ENCODE measurements at regions not wholly inside any gene's neighbourhood (a gene's known extent, or its start where the extent isn't known, plus 50 kb on each side); places are given as distances from the start of the nearest gene placed in this dataset.

GRCh38 chr9:107645464-107645833 is 155.9 kb upstream of the KLF4 start:
- Histone ChIP-seq H3K4me3 (ENCODE audit: low read length) (no peak overlapping the region), H3K9me3 (ENCODE audit: insufficient read depth, low read length) (no peaks in the 10 kb centered on the region), H3K79me2 (ENCODE audit: low read length) (no peaks in the 10 kb centered on the region), H3K27me3 (ENCODE audit: low read depth, low read length) (0 out of 2 replicates have a peak, but pooled peaks cover 3% of the 10 kb centered on the region), H3K4me2 (ENCODE audit: low read length) (no peak overlapping the region), H2AFZ (ENCODE audit: low read depth, low read length) (no peak overlapping the region), H3K9ac (ENCODE audit: low read length) (no peak overlapping the region), H3K27ac (ENCODE audit: low read length) (no peak overlapping the region), H3K4me1 (ENCODE audit: low read length) (no peaks in the 10 kb centered on the region), H4K20me1 (ENCODE audit: insufficient read depth, low read length) (no peaks in the 10 kb centered on the region), H3K36me3 (replicated peaks; ENCODE audit: low read depth, low read length) (no peaks in the 10 kb centered on the region)
- no peak for TF ChIP-seq EZH2phosphoT487 (IDR thresholded peaks at IDR 0.05; ENCODE audit: low read depth)
- TF ChIP-seq, protein P1, sequence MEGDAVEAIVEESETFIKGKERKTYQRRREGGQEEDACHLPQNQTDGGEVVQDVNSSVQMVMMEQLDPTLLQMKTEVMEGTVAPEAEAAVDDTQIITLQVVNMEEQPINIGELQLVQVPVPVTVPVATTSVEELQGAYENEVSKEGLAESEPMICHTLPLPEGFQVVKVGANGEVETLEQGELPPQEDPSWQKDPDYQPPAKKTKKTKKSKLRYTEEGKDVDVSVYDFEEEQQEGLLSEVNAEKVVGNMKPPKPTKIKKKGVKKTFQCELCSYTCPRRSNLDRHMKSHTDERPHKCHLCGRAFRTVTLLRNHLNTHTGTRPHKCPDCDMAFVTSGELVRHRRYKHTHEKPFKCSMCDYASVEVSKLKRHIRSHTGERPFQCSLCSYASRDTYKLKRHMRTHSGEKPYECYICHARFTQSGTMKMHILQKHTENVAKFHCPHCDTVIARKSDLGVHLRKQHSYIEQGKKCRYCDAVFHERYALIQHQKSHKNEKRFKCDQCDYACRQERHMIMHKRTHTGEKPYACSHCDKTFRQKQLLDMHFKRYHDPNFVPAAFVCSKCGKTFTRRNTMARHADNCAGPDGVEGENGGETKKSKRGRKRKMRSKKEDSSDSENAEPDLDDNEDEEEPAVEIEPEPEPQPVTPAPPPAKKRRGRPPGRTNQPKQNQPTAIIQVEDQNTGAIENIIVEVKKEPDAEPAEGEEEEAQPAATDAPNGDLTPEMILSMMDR (IDR thresholded peaks at IDR 0.05; ENCODE audit: low read depth, low read length), result no peak

GRCh38 chr9:107644733-107645463 is 155.3 kb upstream of the KLF4 start:
- H3K9ac ChIP-seq (ENCODE audit: low read length), result no peak overlapping the region
- no peak for TF ChIP-seq EZH2phosphoT487 (IDR thresholded peaks at IDR 0.05; ENCODE audit: low read depth)
- TF ChIP-seq, protein P1 (IDR thresholded peaks at IDR 0.05; ENCODE audit: low read depth, low read length), result no peak
- H3K36me3 ChIP-seq (replicated peaks; ENCODE audit: low read depth, low read length), result no peaks in the 10 kb centered on the region
- no peaks in the 10 kb centered on the region for H3K4me1 ChIP-seq (ENCODE audit: low read length)
- no peaks in the 10 kb centered on the region for H4K20me1 ChIP-seq (ENCODE audit: insufficient read depth, low read length)
- H3K4me2 ChIP-seq (ENCODE audit: low read length), result no peak overlapping the region
- H3K27me3 ChIP-seq (ENCODE audit: low read depth, low read length), result no peaks in the 10 kb centered on the region
- no peak overlapping the region for H3K27ac ChIP-seq (ENCODE audit: low read length)
- no peaks in the 10 kb centered on the region for H3K9me3 ChIP-seq (ENCODE audit: insufficient read depth, low read length)
- H3K79me2 ChIP-seq (ENCODE audit: low read length), result no peaks in the 10 kb centered on the region
- H3K4me3 ChIP-seq (ENCODE audit: low read length), result no peak overlapping the region
- H2AFZ ChIP-seq (ENCODE audit: low read depth, low read length), result no peak overlapping the region

DNA sequence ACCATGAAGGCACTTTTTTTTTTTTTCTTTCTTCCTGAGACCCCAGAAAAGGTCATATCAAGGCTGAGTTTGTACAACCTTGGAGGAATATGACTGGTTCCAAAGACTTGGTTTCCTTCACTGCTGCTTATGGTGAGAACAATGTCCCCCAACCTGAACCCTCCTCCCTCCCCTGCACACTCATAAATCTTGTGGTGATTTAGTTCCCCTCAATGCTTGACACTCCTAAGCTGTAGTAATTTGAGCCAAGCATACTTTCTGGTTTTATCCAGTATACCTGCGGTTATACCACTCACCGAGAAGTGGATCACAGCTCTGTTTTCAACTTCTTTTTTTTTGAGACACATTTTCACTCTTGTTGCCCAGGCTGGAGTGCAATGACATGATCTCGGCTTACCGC is 149.9 kb upstream of the KLF4 start:
- Histone ChIP-seq H3K79me2 (ENCODE audit: low read length) (no peaks in the 10 kb centered on the region), H3K27ac (ENCODE audit: low read length) (no peak overlapping the region), H3K4me1 (ENCODE audit: low read length) (no peaks in the 10 kb centered on the region), H3K9me3 (ENCODE audit: insufficient read depth, low read length) (no peaks in the 10 kb centered on the region), H3K4me2 (ENCODE audit: low read length) (no peak overlapping the region), H3K27me3 (ENCODE audit: low read depth, low read length) (no peaks in the 10 kb centered on the region), H3K36me3 (replicated peaks; ENCODE audit: low read depth, low read length) (no peaks in the 10 kb centered on the region), H3K4me3 (ENCODE audit: low read length) (no peak overlapping the region), H2AFZ (ENCODE audit: low read depth, low read length) (no peak overlapping the region), H3K9ac (ENCODE audit: low read length) (no peak overlapping the region), H4K20me1 (ENCODE audit: insufficient read depth, low read length) (no peaks in the 10 kb centered on the region)
- no peak for TF ChIP-seq EZH2phosphoT487 (IDR thresholded peaks at IDR 0.05; ENCODE audit: low read depth)
- TF ChIP-seq, protein P1 (IDR thresholded peaks at IDR 0.05; ENCODE audit: low read depth, low read length), result no peak

DNA sequence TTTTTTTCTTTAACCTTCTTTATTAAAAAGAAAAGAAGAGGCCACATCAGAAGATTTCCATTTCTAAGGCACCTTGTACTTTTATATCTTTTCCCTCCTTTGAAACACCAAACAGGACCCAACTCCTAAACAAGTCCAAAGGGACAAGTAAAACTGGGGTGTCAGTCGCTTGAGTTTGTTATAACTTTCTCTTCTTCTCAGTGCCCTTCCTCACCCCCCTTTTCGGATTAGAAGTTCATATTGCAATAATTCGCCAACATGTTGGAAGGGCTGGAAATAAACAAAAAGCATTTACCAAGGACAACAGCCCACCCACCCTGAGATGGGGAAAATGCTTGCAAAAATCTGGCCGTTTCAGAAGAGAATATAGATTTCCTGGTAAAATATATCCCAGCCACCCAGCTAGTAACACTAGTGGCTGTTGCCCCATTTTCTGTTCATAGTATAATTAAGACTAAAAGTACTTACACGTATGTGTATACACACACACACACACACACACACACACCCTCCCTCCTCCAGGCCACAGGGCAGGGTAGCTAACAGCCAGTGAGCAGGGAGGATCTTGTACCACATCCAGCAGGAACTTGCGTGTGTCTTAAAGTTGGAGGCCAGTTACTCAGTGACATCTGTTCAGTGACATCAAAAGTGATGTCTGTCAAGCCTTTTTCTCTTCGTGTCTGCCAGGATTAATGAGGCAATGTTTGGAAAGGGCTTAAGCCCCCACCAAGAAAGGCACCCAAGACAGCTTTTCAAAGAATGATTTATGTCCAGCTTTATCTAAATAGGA is 149.1 kb upstream of the KLF4 start:
- no peaks in the 10 kb centered on the region for H3K4me1 ChIP-seq (ENCODE audit: low read length)
- no peak overlapping the region for H3K27ac ChIP-seq (ENCODE audit: low read length)
- no peaks in the 10 kb centered on the region for H4K20me1 ChIP-seq (ENCODE audit: insufficient read depth, low read length)
- no peak overlapping the region for H3K9ac ChIP-seq (ENCODE audit: low read length)
- no peak overlapping the region for H3K4me3 ChIP-seq (ENCODE audit: low read length)
- no peaks in the 10 kb centered on the region for H3K79me2 ChIP-seq (ENCODE audit: low read length)
- no peak overlapping the region for H2AFZ ChIP-seq (ENCODE audit: low read depth, low read length)
- H3K4me2 ChIP-seq (ENCODE audit: low read length), result no peak overlapping the region
- no peaks in the 10 kb centered on the region for H3K36me3 ChIP-seq (replicated peaks; ENCODE audit: low read depth, low read length)
- no peaks in the 10 kb centered on the region for H3K27me3 ChIP-seq (ENCODE audit: low read depth, low read length)
- TF ChIP-seq EZH2phosphoT487 (IDR thresholded peaks at IDR 0.05; ENCODE audit: low read depth), result no peak
- TF ChIP-seq, protein P1 (IDR thresholded peaks at IDR 0.05; ENCODE audit: low read depth, low read length), result no peak
- no peaks in the 10 kb centered on the region for H3K9me3 ChIP-seq (ENCODE audit: insufficient read depth, low read length)
